ENCODE measurements at regions not wholly inside any gene's neighbourhood (a gene's known extent, or its start where the extent isn't known, plus 50 kb on each side); places are given as distances from the start of the nearest gene placed in this dataset.
"Not testable (repeated sequence)": the region's sequence is repeated elsewhere in the genome, so short reads cannot be mapped to it uniquely, and the experiment has no call there.

GRCh38 chr5:32842813-32843530 lies 131.9 kb downstream of the NPR3 start:
- DNase-seq (ENCODE audit: low read depth in 2 of 2) = no peak

- DNase-seq (ENCODE audit: low read depth in 2 of 2) = no peak
These were observed 132.4 kb downstream of the NPR3 start for GRCh38 chr5:32843531-32843895.

GRCh38 chr5:32845171-32845570 lies 134.1 kb downstream of the NPR3 start:
- no peak for DNase-seq (ENCODE audit: low read depth in 2 of 2)

GRCh38 chr5:32848120-32848519 lies 137.0 kb downstream of the NPR3 start:
- DNase-seq (ENCODE audit: low read depth in 2 of 2) = no peak

GRCh38 chr5:32848681-32849080 lies 137.6 kb downstream of the NPR3 start:
- DNase-seq (ENCODE audit: low read depth in 2 of 2) = no peak

GRCh38 chr5:32850817-32851496 lies 139.8 kb downstream of the NPR3 start:
- no peak for DNase-seq (ENCODE audit: low read depth in 2 of 2)

- no peak for DNase-seq (ENCODE audit: low read depth in 2 of 2)
These were observed 140.5 kb downstream of the NPR3 start for GRCh38 chr5:32851559-32852173.

- DNase-seq (ENCODE audit: low read depth in 2 of 2) = no peak
These were observed 141.4 kb downstream of the NPR3 start for GRCh38 chr5:32852535-32852934.

GRCh38 chr5:32852976-32853375 lies 141.9 kb downstream of the NPR3 start:
- no peak for DNase-seq (ENCODE audit: low read depth in 2 of 2)

GRCh38 chr5:32854473-32854872 lies 143.4 kb downstream of the NPR3 start:
- DNase-seq (ENCODE audit: low read depth in 2 of 2) = no peak

- DNase-seq (ENCODE audit: low read depth in 2 of 2) = no peak
These were observed 148.1 kb downstream of the NPR3 start for GRCh38 chr5:32859211-32859641.

- no peak for DNase-seq (ENCODE audit: low read depth in 2 of 2)
These were observed 154.4 kb downstream of the NPR3 start for GRCh38 chr5:32865475-32865874.

GRCh38 chr5:32866138-32866537 lies 155.0 kb downstream of the NPR3 start:
- DNase-seq (ENCODE audit: low read depth in 2 of 2) = no peak

GRCh38 chr5:32869216-32869615 lies 158.1 kb downstream of the NPR3 start:
- no peak for DNase-seq (ENCODE audit: low read depth in 2 of 2)

GRCh38 chr5:32876791-32877190 lies 165.7 kb downstream of the NPR3 start:
- DNase-seq (ENCODE audit: low read depth in 2 of 2) = no peak

GRCh38 chr5:32879364-32879763 lies 168.2 kb downstream of the NPR3 start:
- not testable (repeated sequence) for DNase-seq (ENCODE audit: low read depth in 2 of 2)

GRCh38 chr5:32880796-32881195 lies 169.7 kb downstream of the NPR3 start:
- DNase-seq (ENCODE audit: low read depth in 2 of 2) = no peak

- no peak for DNase-seq (ENCODE audit: low read depth in 2 of 2)
These were observed 176.3 kb downstream of the NPR3 start for GRCh38 chr5:32887390-32887789.

- DNase-seq (ENCODE audit: low read depth in 2 of 2) = no peak
These were observed 178.0 kb downstream of the NPR3 start for GRCh38 chr5:32889078-32889477.

GRCh38 chr5:32903613-32904012 lies 192.5 kb downstream of the NPR3 start:
- no peak for DNase-seq (ENCODE audit: low read depth in 2 of 2)

- no peak for DNase-seq (ENCODE audit: low read depth in 2 of 2)
These were observed 197.5 kb downstream of the NPR3 start for GRCh38 chr5:32908641-32909040.

- DNase-seq (ENCODE audit: low read depth in 2 of 2) = no peak
These were observed 198.1 kb downstream of the NPR3 start for GRCh38 chr5:32909207-32909606.

- DNase-seq (ENCODE audit: low read depth in 2 of 2) = no peak
These were observed 205.5 kb downstream of the NPR3 start for GRCh38 chr5:32916648-32917047.

All from stimulated activated CD4-positive, alpha-beta T cell treated with anti-CD3 and anti-CD28 coated beads, Interleukin-4, amount 100 ng/mL, for 48 hours (primary cell).